HG02885 (cell line): ENCODE measurements at regions not wholly inside any gene's neighbourhood (a gene's known extent, or its start where the extent isn't known, plus 50 kb on each side); places are given as distances from the start of the nearest gene placed in this dataset.

Source experiments
- ATAC-seq: cut with Tn5 transposase; IDR thresholded peaks from one replicate; pipeline ENCODE4 v1.9.1; 2021; ENCODE audit warnings: mild to moderate bottlenecking; ENCODE audit not compliant: unreplicated experiment, poor library complexity

GRCh38 chr13:80665792-80666333 is 324.9 kb upstream of the SPRY2 start:
- no peak for ATAC-seq

DNA sequence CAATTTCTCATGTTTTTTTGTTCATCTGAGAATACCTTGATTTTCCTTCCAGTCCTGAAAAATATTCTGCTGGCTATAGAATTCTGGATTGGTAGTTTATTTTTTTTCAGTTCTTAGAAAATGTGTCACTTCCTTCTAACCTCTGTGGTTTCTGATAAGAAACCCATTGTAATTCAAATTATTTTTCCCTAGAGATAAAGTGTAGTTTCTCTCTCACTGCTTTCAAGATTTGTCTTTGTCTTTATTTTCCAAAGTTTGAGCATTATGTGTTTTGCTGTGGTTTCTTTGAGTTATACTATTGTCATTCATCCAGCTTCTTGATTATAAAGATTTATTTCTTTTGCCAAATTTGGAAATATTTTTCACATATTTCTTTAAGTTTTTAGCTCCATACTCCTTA is 324.0 kb upstream of the SPRY2 start:
- ATAC-seq: no peak

- no peak for ATAC-seq
Measured at GRCh38 chr13:80663788-80664187, 322.9 kb upstream of the SPRY2 start.

DNA sequence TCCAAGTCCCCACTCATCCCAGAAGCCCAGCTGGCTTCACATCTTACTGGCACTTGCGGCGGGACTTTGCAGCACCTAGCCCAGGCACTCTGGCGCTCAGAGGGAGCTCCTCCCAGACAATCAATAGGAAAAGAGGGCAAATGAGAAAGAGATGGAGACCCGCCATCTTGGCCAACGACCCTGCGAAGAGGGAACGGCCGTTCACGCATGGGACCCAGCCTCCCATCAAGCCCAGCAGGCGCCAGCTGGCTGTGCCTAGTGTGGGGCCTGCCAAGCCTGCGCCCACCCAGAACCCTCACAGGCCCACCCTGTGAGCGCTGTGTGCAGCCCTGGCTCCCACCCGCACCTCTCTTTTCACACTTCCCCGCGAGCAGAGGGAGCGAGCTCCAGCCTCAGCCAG is 317.8 kb upstream of the SPRY2 start:
- ATAC-seq: no peak

GRCh38 chr13:80656512-80656904 is 315.6 kb upstream of the SPRY2 start:
- no peak for ATAC-seq

- ATAC-seq: no peak
Measured at GRCh38 chr13:80655778-80656511, 315.0 kb upstream of the SPRY2 start.

GRCh38 chr13:80654638-80655249 is 313.8 kb upstream of the SPRY2 start:
- ATAC-seq: no peak

DNA sequence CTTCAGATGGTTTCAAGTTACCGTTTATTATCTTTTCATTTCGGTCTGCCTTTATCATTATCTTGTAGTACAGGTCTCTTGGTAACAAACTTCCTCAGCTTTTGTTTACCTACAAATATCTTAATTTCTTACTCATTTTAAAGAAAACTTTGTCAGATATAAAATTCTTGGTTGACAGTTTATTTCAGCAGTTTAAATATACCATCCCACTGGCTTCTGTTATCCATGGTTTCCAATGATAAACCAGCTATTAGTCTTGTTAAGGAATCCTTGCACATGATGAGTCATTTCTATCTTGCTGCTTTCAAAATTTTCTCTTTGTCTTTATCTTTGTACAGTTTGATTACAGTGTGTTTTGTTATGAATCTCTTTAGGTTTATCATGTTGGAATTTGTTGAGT is 308.3 kb upstream of the SPRY2 start:
- no peak for ATAC-seq

DNA sequence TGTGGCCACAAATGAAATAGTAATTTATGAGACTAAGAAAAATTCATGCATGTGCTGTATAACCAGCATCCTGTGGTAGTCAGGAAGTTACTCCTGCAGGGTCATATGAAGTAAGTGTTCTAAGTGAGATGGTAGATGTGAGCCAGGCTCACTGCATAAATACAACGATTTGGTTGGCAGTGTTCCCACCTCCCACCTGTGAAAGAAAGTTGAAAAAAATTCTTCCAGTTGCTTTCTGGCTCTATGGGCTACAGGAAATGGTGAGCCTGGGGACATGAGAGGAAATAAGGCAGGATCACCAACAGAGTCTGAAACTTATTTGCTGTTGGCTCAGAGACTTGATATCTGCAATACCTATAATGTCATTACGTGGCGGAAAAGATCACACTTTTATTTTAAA is 301.7 kb upstream of the SPRY2 start:
- ATAC-seq: no peak

GRCh38 chr13:80633251-80633650 is 292.3 kb upstream of the SPRY2 start:
- ATAC-seq: no peak

DNA sequence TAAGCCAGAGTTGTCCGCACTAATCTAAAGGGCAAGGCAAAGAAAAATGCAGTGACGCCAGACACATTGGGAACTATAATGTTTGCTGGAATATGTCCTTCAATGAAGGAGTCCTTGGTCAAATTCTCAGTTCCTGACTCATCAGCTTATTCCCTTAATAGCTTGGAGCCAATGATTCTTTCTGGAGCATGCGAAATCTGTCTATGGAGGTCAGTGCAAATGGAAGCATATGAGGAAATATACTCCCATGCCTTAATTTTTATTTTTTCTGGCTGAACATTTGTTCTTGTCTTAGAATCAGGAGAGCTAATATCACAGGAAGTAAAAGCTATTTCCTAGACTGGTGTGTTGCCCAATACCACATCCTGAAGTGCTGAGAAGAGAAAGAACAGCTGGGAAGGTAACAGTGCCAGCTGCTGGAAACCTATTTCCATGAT is 289.8 kb upstream of the SPRY2 start:
- ATAC-seq: no peak

- ATAC-seq: no peak
Measured at GRCh38 chr13:80618781-80619180, 277.9 kb upstream of the SPRY2 start.

DNA sequence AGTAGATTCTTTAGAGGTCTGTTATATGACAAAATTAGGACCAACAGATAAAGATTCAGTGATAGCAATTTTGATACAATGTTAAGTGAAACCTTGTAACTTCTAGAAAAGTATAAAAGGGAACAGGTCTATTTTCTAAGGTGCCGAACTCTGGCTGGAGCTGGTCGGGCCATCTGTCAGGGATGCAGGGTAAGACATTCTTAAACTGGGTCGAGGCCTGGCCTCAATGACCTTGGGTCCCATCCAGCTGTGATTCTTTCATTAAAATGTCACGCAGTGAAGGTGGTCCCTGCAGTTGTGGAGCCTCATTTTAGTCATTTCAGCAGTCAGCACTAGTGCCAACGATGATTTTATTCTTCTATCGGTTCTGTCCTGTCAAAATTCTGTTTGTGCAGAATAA is 271.9 kb upstream of the SPRY2 start:
- no peak for ATAC-seq

DNA sequence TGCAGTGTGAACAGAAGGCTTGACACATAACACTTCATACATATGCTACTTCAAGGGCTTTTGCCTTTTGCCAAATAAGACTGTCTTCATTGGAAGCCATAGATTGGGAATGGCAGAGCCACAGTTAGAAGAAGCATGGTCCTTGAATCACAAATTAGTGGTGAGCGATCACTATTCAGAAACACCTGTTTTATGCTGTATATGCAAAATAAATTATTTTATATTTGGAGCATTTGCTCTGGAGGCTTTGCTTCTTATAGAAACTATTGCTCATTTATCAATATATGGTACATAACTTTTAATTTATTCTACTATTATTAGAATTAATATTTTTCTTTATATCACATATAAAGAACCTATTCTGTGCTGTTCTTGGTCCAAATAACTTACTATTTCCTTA is 270.4 kb upstream of the SPRY2 start:
- ATAC-seq: no peak

- no peak for ATAC-seq
Measured at GRCh38 chr13:80605716-80606115, 264.8 kb upstream of the SPRY2 start.

DNA sequence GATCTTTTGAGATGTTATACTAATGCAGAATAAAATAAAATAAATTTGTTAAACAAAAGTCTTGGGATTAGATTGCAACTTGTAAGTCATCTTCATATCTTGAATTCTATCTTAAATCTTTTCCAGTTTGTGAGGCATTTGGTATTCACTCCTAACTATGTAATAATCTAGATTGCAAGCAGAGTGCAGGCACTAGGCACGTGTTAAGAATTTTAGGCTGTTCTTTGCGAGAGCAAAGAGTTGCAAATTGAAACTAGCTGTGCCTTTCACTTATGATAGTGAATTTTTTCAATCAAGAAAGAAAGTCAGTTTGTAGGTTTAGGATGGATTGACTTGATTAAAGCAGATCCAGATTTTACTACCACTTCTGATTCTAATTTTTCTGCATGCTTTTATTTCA is 264.1 kb upstream of the SPRY2 start:
- ATAC-seq: no peak

GRCh38 chr13:80604098-80604497 is 263.2 kb upstream of the SPRY2 start:
- no peak for ATAC-seq

DNA sequence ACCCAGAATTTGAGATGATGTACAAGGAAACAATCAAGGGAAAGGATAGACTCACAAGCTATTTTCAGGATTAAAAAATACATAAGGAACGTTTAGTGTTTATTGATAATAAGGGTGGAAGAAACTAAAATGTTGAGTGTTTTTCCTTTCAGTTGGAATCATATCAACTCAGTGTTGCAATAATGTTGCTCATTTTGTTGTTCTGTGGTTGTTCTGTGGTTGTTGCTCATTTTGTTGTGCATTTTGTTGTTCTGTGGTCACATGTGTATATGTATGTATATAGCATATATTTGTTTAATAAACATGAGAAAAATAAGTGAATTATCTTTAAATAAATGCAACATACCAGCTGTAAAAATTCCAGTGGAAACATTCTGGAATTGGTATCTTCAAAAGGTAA is 262.4 kb upstream of the SPRY2 start:
- no peak for ATAC-seq

GRCh38 chr13:80599765-80600164 is 258.8 kb upstream of the SPRY2 start:
- ATAC-seq: no peak

DNA sequence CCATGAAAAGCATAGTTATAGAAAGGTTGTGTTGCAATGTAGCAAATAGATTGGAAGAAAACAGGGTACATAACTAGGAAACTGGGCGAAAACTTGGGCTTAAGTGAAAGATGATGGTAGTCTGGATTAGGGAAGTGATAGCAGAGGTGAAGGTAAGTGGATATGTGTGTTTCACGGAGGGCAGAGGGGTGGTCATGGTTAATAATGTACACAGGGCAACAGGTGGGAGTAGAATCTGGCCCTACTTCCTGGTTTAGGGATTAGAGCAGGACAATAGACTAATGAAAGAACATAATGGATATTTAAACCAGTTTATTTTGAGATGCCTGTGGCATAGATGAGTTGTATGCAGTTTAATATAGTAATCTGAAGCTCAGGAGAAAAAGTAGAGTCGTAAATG is 257.3 kb upstream of the SPRY2 start:
- ATAC-seq: no peak

GRCh38 chr13:80591976-80592740 is 251.2 kb upstream of the SPRY2 start:
- no peak for ATAC-seq
